T-helper 17 cell (primary cell): ENCODE measurements at regions not wholly inside any gene's neighbourhood (a gene's known extent, or its start where the extent isn't known, plus 50 kb on each side); places are given as distances from the start of the nearest gene placed in this dataset.

Experiments
- ATAC-seq: fragments of 150-1000 bp; cut with Tn5 transposase; 2 replicates; pipeline ENCODE4 v1.10.0; 2021; ENCODE audit warnings: mild to moderate bottlenecking, moderate library complexity
- DNase-seq, 3 donors: peaks; one replicate each; pipeline versions ENCODE4 v3.0.0 to v3.0.0-alpha.2; 2020 to 2021
- H3K9me3 ChIP-seq: one replicate; pipeline ENCODE4 v1.7.0; 2013; ENCODE audit warnings: low read length, mild to moderate bottlenecking; ENCODE audit not compliant: control insufficient read depth, poor library complexity, severe bottlenecking
- H3K27ac Mint-ChIP-seq: one replicate; pipeline ENCODE4 v1.8.0; 2022; ENCODE audit warnings: mild to moderate bottlenecking, moderate library complexity, mixed read lengths
- H3K27me3 Mint-ChIP-seq: one replicate; pipeline ENCODE4 v1.8.0; 2022; ENCODE audit warnings: mixed read lengths
- H3K36me3 Mint-ChIP-seq: one replicate; pipeline ENCODE4 v1.8.0; 2022; ENCODE audit warnings: low read depth, mixed read lengths
- H3K4me1 Mint-ChIP-seq: one replicate; pipeline ENCODE4 v1.8.0; 2022; ENCODE audit warnings: mild to moderate bottlenecking, mixed read lengths
- H3K4me3 Mint-ChIP-seq: one replicate; pipeline ENCODE4 v1.8.0; 2022; ENCODE audit warnings: mild to moderate bottlenecking, moderate library complexity, mixed read lengths

GRCh38 chr22:49564666-49565515, 262.8 kb downstream of the BRD1 start:
- DNase-seq (no peak), ATAC-seq (no peak)
- Mint-ChIP-seq H3K27ac (no peak overlapping the region), H3K4me3 (no peak overlapping the region), H3K27me3 (no peaks in the 10 kb centered on the region), H3K4me1 (peaks cover 2% of the 10 kb centered on the region), H3K36me3 (no peaks in the 10 kb centered on the region)
- no peaks in the 10 kb centered on the region for H3K9me3 ChIP-seq

- DNase-seq (no peak), ATAC-seq (no peak)
- H3K27me3 Mint-ChIP-seq, result no peaks in the 10 kb centered on the region
- no peak overlapping the region for H3K27ac Mint-ChIP-seq
- H3K4me1 Mint-ChIP-seq, result peaks cover 2% of the 10 kb centered on the region
- no peaks in the 10 kb centered on the region for H3K9me3 ChIP-seq
- H3K36me3 Mint-ChIP-seq, result no peaks in the 10 kb centered on the region
- no peak overlapping the region for H3K4me3 Mint-ChIP-seq
Measured at GRCh38 chr22:49564054-49564453, 263.6 kb downstream of the BRD1 start.

GRCh38 chr22:49562685-49563249, 264.9 kb downstream of the BRD1 start:
- ATAC-seq, result no peak
- no peaks in the 10 kb centered on the region for H3K4me1 Mint-ChIP-seq
- no peak overlapping the region for H3K27ac Mint-ChIP-seq
- no peak for DNase-seq
- no peak overlapping the region for H3K4me3 Mint-ChIP-seq
- no peaks in the 10 kb centered on the region for H3K36me3 Mint-ChIP-seq
- H3K9me3 ChIP-seq, result no peaks in the 10 kb centered on the region
- no peaks in the 10 kb centered on the region for H3K27me3 Mint-ChIP-seq

- no peak overlapping the region for H3K4me3 Mint-ChIP-seq
- H3K27ac Mint-ChIP-seq, result no peak overlapping the region
- H3K36me3 Mint-ChIP-seq, result no peaks in the 10 kb centered on the region
- ATAC-seq (no peak), DNase-seq (no peak)
- no peaks in the 10 kb centered on the region for H3K4me1 Mint-ChIP-seq
- no peaks in the 10 kb centered on the region for H3K9me3 ChIP-seq
- no peaks in the 10 kb centered on the region for H3K27me3 Mint-ChIP-seq
Measured at GRCh38 chr22:49561976-49562375, 265.7 kb downstream of the BRD1 start.

- Mint-ChIP-seq H3K27me3 (no peaks in the 10 kb centered on the region), H3K27ac (no peak overlapping the region)
Measured at GRCh38 chr22:49561338-49561737, 266.3 kb downstream of the BRD1 start.

GRCh38 chr22:49555526-49555925, 272.1 kb downstream of the BRD1 start:
- Mint-ChIP-seq H3K4me1 (peaks cover under 1% of the 10 kb centered on the region), H3K27me3 (no peaks in the 10 kb centered on the region), H3K4me3 (no peak overlapping the region), H3K27ac (no peak overlapping the region), H3K36me3 (no peaks in the 10 kb centered on the region)
- no peak for ATAC-seq
- H3K9me3 ChIP-seq, result no peaks in the 10 kb centered on the region
- DNase-seq, result no peak

More at GRCh38 chr22:49561338-49561737, 266.3 kb downstream of the BRD1 start:
- DNase-seq (no peak), ATAC-seq (no peak)
- Mint-ChIP-seq H3K4me1 (no peaks in the 10 kb centered on the region), H3K4me3 (no peak overlapping the region), H3K36me3 (no peaks in the 10 kb centered on the region)
- no peaks in the 10 kb centered on the region for H3K9me3 ChIP-seq

GRCh38 chr22:49554741-49555140, 272.9 kb downstream of the BRD1 start:
- ATAC-seq (no peak), DNase-seq (no peak)
- Mint-ChIP-seq H3K4me3 (no peak overlapping the region), H3K27me3 (no peaks in the 10 kb centered on the region), H3K27ac (no peak overlapping the region), H3K4me1 (peaks cover 3% of the 10 kb centered on the region), H3K36me3 (no peaks in the 10 kb centered on the region)
- no peaks in the 10 kb centered on the region for H3K9me3 ChIP-seq

GRCh38 chr22:49554296-49554625, 273.4 kb downstream of the BRD1 start:
- Mint-ChIP-seq H3K27ac (no peak overlapping the region), H3K4me3 (no peak overlapping the region), H3K4me1 (peaks cover 3% of the 10 kb centered on the region), H3K36me3 (no peaks in the 10 kb centered on the region), H3K27me3 (no peaks in the 10 kb centered on the region)
- H3K9me3 ChIP-seq, result no peaks in the 10 kb centered on the region
- ATAC-seq, result no peak
- DNase-seq, result no peak

- ATAC-seq (no peak), DNase-seq (no peak)
- Mint-ChIP-seq H3K27me3 (no peaks in the 10 kb centered on the region), H3K27ac (no peak overlapping the region), H3K4me3 (no peak overlapping the region), H3K36me3 (no peaks in the 10 kb centered on the region), H3K4me1 (peaks cover 3% of the 10 kb centered on the region)
- H3K9me3 ChIP-seq, result no peaks in the 10 kb centered on the region
Measured at GRCh38 chr22:49553518-49554295, 274.0 kb downstream of the BRD1 start.

- Mint-ChIP-seq H3K4me1 (peaks cover 3% of the 10 kb centered on the region), H3K27me3 (no peaks in the 10 kb centered on the region), H3K4me3 (no peak overlapping the region), H3K36me3 (no peaks in the 10 kb centered on the region), H3K27ac (no peak overlapping the region)
- ATAC-seq (no peak), DNase-seq (no peak)
- H3K9me3 ChIP-seq, result no peaks in the 10 kb centered on the region
Measured at GRCh38 chr22:49553076-49553475, 274.6 kb downstream of the BRD1 start.

- H3K9me3 ChIP-seq, result no peaks in the 10 kb centered on the region
- Mint-ChIP-seq H3K36me3 (no peaks in the 10 kb centered on the region), H3K4me3 (no peak overlapping the region), H3K27ac (no peak overlapping the region), H3K4me1 (peaks cover 4% of the 10 kb centered on the region), H3K27me3 (no peaks in the 10 kb centered on the region)
- no peak for ATAC-seq
- DNase-seq, result no peak
Measured at GRCh38 chr22:49551897-49552614, 275.6 kb downstream of the BRD1 start.

- Mint-ChIP-seq H3K27me3 (no peaks in the 10 kb centered on the region), H3K4me1 (peaks cover 5% of the 10 kb centered on the region), H3K4me3 (no peak overlapping the region), H3K27ac (no peak overlapping the region), H3K36me3 (no peaks in the 10 kb centered on the region)
- H3K9me3 ChIP-seq, result no peaks in the 10 kb centered on the region
- DNase-seq (no peak), ATAC-seq (no peak)
Measured at GRCh38 chr22:49551446-49551845, 276.2 kb downstream of the BRD1 start.

GRCh38 chr22:49550766-49551362, 276.8 kb downstream of the BRD1 start:
- no peak overlapping the region for H3K27ac Mint-ChIP-seq
- DNase-seq (no peak), ATAC-seq (no peak)
- H3K27me3 Mint-ChIP-seq, result no peaks in the 10 kb centered on the region
- H3K4me3 Mint-ChIP-seq, result no peak overlapping the region
- H3K9me3 ChIP-seq, result no peaks in the 10 kb centered on the region
- H3K4me1 Mint-ChIP-seq, result peaks cover 8% of the 10 kb centered on the region
- H3K36me3 Mint-ChIP-seq, result no peaks in the 10 kb centered on the region
